CD4-positive, alpha-beta T cell treated with Interleukin-21 for 1 hour (primary cell): ENCODE measurements at regions not wholly inside any gene's neighbourhood (a gene's known extent, or its start where the extent isn't known, plus 50 kb on each side); places are given as distances from the start of the nearest gene placed in this dataset.
"Not testable (repeated sequence)": the region's sequence is repeated elsewhere in the genome, so short reads cannot be mapped to it uniquely, and the experiment has no call there.

ENCODE experiments used
- DNase-seq: peaks from one replicate; pipeline ENCODE4 v3.0.0-alpha.2; 2020

DNA sequence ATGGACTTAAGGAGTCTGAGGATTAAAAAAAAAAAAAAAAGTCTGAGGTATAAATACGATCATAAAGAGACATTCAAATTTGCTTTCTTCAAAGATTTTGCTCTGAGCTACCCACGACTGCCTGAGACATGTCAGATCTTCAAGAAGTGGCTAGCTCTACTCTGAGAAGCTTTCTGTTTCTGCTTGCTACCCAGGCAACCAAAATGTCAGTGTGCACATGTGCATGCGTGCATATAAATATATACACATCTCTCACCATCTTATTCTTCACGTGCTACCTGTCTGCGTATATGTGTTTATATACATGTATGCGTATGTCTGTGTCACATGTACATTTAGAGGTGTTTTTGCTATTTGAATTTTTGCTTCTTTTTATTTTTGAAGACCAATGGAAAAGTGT lies 299.6 kb upstream of the STXBP5 start:
- DNase-seq, result no peak

DNA sequence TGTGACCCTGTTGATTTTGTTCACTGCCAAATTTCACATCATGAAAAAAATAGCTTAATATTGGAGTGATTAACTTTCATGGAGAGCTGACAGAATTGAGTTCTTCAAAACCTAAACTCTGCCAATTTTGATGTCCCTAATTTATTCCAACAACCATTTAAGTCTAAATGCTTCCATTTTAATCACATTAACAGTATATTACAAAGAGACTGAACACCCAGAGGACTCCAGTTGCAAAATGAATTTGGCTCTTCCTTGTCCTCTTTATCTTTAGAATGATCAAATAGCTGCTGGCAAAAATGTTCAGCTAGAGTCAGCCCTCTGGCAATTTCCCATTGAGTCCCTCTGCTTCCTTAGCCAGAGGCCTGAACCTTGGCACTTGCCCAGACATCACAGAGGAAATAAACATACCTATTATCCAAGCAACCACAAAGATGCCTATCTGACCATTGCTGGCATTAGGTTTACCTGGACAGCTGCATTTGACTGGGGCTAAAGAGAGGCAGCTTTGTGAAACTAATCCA lies 299.0 kb upstream of the STXBP5 start:
- no peak for DNase-seq

DNA sequence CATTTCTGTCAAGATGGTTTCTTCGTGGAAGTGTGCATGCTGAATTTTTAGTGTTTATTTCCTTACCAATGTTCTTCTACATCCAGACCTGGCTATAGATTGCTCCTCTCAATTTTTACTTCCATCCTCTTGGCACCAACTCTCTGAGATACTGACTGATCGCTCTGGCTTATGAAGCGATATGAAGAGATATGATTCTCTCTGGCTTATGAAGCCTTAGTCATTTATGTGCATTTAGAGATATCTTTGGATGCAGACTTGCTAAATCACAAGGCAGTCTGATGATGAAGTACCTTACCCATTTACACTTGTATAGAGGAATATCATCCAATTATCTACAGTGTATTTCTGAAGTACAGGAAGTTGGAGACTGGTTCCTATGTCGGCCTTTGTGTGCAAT lies 295.4 kb upstream of the STXBP5 start:
- DNase-seq, result no peak

DNA sequence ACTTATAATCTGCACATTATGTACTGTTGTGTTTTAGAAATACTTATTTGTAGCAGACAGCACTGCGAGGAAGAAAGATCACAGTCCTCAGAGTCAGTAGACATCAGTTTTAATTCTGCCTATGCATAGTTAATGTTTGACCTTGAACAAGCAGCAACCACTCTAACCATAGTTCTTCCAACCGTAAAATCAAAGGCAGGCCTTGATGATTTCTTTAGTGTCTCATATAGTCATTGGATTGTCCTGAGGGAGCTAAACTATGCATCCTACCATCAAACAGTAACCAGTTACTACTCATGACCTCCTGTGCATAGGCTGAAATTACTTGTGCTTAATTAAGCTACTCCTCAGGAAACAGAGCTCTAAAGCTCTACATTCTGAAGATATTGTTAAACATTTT lies 294.8 kb upstream of the STXBP5 start:
- no peak for DNase-seq

DNA sequence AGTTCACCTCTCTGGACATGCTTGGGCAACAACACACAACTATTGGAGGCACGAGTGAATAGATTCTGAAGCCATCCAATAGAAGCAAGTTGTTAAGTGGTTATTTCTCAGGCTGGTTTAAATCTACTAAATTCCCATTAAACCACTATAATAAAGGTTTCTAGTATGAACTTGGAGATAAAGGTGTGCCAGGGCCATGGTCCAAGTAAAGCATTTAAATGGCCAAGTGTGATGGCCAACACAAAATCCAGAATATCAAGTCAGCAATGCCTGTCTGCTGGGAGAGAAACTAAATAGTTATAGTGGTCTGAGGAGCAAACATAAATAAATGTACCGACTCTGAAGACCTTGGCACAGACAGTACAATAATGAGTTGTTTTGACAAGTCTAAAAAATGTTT lies 294.3 kb upstream of the STXBP5 start:
- no peak for DNase-seq

DNA sequence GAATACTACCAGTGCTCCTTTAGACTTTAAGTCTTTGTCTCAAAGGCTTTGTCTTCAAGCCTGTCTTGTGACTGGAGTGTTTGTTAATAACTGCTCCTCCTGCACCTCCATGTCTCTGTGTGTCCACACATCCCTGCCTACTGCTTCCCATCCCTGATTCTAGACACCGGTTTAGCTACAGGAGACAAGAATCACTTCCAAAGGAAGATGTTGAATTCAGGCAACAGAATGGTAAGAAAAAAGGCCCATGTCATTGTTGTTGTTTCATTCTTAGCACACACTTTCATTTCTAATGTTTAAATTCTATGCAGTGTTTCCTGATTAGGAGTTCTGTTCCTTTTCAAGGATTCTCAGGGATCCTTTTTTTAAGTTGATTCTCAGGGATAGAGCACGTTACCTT lies 293.6 kb upstream of the STXBP5 start:
- no peak for DNase-seq

DNA sequence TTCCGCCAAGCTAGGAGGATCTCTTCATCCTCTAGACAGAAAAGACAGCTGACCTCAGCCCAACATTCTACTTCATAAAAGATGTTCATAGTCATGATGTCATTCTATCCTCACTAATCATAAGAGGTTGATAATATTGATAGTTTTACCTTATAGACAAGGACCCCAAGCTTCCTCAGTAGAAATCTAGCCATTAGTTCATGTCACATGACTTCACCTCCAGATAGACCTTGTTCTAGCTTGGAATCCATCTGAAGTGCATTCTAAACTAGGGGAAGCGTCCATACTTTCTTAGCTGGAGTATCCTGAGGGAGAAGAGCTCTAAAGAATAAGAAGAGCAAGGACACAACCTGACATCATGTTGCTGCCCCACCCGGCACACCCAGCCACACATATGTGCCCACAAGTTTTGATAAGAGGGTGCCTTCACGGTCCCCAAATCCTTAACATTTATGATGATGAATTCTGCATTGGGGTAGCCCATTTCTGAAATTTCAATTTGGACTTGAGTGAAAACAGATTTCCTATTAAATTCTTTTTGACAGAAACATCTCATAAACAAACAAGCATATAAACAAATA lies 292.5 kb upstream of the STXBP5 start:
- no peak for DNase-seq

DNA sequence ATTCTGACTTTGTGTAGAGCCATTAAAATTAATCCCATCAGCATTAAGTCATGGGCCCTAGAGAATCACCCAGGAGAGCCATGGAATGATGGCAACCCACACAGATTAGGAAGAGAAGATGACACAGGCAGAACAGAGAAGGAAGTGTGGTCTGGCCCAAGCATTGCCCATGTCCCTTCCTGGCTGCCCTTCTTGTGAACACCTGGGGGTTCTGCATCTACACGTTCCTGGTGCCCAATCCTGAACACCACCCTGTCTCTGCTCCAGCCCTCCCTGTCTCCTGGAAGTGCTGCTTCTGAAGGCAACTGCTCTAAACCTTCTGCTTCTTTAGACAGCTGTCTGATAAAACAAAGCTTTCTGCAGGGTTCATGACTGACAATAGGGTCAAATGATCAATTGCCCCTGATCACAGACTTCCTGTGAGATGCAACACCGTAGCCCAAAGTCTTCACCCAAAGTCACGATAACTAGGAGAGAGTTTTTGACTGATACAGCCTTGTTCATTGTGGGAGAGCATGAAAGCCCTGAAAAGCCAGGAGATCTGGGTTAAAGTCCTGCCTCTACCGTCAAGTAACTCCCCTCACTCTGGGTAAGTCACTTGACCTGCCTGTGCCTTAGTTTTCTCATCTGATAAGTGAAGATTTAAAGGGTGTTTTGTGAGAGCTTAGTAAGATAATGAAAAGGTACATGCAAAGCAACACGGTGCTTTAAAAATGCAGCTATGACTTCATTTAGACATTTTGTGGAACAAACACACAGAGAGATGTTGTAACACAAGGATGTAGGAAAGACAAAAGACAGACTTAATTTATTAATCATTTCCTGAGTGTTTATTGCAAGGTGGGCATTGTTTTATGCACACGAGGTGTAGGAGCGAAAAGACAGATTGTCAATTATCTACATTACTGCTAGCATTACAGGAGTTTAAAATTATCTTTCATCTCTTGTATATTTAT lies 291.2 kb upstream of the STXBP5 start:
- no peak for DNase-seq

DNA sequence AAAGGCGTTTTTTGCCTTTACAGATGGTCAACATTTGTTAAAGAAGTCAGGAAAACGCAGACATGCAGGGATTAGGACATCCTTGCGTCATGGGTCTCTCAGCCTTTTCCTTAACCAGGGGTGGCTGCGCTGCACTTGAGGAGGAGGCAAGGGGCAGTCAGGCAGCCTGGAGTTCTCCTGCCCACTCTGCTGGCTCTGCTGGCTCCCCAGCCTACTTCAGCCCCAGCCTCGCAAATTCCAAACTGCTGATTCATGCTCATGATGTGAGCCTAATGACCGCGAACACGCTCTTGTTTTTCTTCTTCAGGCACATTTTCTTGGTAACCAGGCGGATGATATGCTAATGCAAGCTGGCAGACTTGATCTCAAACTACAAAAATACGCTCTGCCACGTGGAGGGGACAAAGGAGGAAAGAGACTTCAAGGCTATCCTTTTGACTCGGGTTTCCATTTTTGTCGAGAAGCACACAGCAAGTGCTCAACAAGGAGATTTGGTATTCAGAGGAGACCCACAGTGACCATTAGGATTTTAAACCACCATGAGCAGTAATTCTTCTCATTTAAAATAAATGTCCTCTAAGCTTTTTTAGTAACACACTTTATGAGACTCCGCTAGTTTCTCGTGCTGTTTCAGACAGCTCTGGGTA lies 290.3 kb upstream of the STXBP5 start:
- DNase-seq, result no peak

DNA sequence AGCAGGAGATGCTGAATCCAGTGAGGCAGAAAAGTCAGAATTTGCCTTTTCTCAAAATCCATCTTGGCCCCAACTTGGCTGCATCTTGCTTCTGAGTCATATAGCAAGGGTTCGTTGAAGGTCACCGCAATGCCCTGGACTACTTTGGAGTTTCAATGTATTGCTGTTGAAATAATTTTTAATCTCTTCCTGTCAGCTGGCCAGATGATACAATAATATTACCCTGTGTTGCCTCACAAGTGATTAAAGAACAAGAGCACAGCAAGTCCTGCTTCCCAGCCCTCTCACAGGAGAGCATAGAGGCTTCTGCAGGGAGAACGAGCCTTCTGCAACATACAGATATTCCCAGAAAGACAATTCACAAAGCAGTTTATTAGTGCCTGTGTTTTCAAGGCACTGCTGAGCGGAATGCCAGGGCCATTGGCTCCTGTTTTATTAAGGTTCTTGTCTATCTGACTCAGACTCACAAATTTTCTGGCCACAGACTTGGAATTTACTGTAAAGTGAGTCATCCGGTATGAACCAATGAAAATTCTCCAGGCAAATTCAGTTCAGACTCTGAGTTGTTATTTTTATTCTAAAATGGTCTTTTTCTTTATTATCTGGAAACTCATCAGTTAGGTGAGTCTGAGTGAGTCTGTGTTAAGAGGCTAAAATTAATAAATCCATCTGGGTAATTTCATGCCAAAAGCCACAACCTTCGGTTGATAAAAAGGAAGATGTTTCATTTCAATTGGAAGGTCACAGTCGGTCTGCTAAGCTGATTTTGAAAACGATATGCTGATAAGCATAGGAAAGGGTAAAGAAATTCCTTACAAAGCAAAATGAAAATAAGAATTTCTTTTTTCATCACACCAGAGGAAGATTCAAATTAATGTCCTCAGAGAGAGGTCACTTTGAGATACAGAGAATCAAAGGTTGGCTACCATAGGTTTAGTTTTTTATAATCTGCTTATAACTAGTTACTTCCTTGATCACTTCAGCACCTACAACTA lies 289.4 kb upstream of the STXBP5 start:
- no peak for DNase-seq

DNA sequence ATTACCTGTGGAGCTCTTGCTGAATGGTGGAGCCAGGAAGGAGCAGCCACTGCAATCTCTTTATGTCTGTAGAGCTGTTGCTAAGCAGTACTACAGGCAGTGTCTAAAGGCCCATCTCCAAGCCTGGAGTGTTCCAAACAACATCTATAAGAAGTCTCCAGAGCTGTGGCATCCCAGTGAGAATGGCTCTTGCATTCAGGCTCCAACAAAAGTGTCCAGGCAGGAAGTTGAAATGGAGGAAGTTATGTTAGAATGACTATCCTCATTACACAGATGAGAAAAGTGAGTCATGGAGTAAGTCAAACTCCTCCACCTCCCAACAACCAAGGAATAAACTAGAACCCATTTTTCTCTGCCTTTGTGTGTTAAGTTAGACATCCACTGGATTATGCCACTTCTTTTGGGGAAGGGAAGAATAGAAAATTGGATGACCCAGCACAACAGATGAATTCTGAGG lies 288.5 kb upstream of the STXBP5 start:
- DNase-seq, result no peak

DNA sequence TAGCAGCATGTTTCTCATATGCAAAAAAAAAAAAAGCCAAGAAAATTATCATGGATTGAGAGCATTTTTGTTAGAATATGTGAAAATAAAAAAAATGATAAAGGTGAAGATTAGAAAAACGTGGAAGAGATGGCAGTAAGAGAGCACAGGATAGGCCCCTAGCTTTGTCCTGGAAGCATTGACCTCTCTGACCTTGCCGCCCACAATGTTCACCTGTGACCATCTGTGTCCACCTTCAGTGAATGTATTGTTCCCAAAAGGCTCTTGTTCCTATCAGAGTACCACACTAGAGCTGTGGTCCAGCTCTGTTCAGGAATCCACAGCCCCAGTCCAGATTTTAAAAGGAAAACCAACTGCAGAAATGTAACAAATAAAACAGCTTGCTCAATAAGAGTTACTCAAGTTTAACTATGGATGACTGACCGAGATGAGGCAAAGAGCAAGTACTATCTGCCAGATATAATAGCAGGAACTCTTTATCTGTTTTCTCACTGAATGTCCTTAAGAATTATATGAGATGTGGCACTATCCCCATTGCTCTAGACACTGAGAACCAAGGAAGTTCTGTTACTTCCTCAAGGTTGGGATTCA lies 287.7 kb upstream of the STXBP5 start:
- DNase-seq, result no peak

DNA sequence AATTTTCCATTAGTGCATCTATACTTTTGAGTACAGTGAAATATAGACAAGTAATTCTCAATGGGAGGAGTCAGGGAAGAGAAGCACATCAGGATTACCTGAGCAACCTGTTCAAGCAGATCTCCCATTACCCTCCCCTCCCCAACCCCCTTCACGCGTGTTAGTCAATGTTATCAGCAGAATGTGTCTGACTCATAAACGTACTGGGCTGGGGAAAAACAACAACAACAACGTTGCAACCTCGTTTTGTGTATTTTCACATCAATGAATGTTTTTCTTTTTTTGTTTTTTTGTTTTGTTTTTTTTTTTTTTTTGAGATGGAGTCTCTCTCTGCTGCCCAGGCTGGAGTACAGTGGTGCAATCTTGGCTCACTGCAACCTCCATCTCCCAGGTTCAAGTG lies 287.0 kb upstream of the STXBP5 start:
- no peak for DNase-seq

DNA sequence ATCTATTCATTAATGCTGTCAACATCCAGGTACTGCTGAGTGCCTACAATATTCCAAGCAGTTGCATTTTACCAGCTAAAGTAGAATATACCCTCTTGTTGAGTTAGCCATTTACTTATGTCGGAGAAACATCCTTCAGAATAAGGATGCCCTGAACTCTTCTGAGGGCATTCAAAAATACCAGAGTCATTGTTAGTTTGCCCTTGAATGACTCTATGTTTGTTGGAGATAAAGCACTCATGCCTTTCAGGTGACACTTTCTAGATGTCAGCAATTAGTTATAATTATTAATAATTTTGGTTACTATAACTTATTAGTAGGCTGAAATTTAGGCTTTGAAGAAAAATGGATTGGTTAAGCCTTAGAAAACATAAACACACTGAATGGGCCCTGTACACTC lies 286.2 kb upstream of the STXBP5 start:
- no peak for DNase-seq

DNA sequence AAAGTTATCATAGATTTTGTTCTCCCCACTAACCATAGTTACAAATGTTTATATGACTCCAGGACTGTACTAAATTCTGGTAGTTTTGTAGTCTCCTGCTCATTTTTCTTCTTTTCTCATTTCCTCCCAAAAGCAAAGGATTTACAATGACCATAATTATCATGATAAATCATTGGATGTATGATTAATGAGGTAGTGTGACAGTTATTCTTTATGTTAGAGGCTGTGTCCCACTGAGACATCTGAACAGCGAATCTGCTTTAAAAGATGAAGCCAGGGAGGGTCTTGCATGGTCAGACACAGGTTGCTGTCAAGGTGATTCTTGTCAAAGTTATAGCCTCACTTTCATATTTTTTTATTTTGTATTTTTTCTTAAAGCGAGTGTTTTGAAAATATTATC lies 285.2 kb upstream of the STXBP5 start:
- no peak for DNase-seq

DNA sequence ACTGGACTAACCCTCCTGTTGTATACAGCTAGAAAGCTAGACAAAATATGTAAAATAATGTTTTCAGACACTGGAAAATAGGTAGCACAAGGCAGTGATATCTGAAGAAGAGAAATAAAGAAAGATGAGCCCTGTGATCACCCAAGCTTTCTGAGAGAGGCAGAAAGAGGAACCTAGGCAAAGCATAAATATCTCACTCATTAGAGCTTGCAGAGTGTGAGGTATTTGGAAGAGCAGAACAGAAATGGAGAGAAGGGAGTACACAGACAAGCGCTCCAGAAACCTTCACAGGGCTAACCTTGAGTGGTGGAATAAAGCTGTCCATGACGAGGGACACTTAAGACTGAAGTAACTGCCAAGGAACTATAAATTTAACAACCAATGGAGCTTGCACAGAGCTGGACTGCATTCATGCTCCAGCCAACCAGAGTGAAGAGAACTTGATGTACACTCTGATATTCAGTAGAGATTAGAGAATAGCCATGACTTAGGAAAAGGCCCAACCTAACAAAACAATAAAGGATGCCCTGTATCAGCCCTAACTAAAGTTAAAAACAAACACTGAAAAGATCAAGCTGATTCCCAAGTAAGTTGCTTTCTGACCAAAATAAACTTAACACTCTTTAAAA lies 280.9 kb upstream of the STXBP5 start:
- DNase-seq, result no peak

DNA sequence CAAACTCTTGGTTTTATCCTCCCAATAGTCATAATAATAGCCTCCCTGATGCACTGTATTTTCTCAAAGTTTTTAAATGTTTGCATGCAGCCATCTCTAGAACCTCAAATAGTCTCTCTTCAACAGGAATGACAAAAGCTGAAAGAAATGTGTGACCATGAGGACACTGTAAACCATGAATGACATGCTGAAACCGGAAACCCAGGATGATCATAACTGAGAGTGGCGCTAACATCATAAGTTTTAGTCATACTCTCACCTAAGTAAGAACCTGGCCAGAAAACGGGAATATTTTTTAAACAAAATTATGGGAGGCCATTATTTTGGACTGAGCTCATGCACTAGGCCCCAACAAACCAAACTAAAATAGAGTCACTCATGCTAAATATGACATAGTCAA lies 278.4 kb upstream of the STXBP5 start:
- no peak for DNase-seq

DNA sequence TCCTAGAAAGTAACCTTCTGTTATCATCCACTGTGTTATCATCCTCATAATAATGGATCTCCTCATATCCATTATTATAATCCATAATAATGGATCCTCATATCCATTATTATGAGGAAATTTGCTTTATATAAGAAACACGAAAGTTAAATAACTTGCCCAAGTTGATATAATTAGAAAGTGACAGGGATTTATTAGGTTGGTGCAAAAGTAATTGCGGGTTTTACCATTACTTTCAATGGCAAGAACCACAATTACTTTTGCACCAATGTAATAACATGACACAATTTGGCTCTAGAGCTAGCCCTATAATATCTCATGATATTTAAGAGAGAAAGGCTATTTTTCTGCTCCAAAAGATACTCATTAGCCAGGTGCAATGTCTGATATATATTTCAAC lies 275.7 kb upstream of the STXBP5 start:
- DNase-seq, result no peak

DNA sequence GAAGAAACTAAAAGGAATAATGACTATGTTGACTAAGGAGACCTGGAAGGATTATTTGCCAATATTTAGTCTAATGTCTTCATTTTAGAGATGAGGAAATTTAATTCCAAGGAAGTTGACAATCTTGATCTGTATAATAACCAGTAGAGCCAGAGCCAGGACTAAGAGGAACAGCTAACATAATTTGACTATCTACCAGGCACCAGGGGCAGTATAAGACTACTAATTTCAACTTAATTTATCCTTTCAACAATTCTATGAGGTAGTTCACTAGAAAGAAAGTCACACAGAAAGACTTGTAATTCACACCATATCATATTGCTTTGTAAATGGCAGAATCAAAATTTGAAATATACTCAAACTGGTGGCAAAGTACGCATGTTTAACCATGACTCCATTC lies 273.0 kb upstream of the STXBP5 start:
- DNase-seq, result no peak

DNA sequence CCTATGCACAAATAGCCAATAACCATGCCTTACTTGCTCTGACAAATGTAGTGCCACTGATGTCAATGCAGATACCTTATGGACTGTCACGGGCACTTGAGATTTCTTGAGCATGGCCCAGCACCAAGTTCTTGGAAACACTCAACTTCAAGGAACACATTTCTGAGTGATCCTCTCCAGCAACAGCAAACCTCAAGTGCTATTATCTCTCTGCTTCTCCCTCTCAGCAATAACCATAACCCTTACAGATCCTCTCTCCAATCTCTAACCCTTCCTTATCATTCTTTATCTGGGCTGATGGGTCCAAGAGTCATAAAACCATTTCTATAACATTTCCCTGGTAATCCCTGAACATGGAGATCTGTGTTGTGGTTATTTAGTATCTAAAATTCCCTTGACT lies 266.9 kb upstream of the STXBP5 start:
- no peak for DNase-seq

DNA sequence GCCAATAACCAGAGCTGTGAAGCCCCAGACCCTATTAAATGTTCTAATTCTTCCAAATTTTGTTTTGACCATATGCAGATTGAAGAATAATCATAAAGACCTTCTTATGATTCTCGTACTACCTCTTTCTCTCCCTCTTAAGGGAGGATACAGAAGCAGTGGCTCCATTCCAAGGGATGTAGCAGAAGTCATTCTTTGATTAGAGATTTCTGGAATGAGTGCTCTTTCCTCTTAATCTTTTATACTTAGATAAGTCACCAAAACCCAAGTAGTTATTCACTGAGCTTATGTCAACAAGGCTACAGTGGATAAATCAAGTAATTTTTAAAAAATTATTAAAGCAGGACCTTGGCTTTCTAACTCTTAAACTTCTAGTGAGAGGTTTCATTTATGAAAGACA lies 266.0 kb upstream of the STXBP5 start:
- DNase-seq, result no peak

DNA sequence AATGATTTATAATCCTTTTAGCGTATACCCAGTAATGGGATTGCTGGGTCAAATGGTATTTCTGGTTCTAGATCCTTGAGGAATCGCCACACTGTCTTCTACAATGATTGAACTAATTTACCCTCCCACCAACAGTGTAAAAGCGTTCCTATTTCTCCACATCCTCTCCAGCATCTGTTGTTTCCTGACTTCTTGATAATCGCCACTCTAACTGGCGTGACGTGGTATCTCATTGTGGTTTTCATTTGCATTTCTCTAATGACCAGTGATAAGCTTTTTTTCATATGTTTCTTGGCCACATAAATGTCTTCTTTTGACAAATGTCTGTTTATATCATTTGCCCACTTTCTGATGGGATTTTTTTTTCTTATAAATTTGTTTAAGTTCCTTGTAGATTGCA lies 264.8 kb upstream of the STXBP5 start:
- not testable (repeated sequence) for DNase-seq
